Renal cortex interstitium (tissue), 11 donors: ENCODE measurements at regions not wholly inside any gene's neighbourhood (a gene's known extent, or its start where the extent isn't known, plus 50 kb on each side); places are given as distances from the start of the nearest gene placed in this dataset.
A peak's percentile ranks its signal among the peaks of the same experiment; 100 is the strongest.

Source experiments
- DNase-seq, 11 donors: peaks; one replicate each; pipeline ENCODE4 v3.0.0-alpha.2; 2013; ENCODE audit warnings: low read depth in 9 of 11, low spot score in 4 of 11; ENCODE audit errors: extremely low read depth in 1 of 11

- DNase-seq: no peak
These were observed 96.9 kb downstream of the SYNE3 start for GRCh38 chr14:95419569-95419968.

- DNase-seq: no peak
These were observed 97.6 kb downstream of the SYNE3 start for GRCh38 chr14:95418858-95419257.

GRCh38 chr14:95417492-95417891, 97.8 kb upstream of the CLMN start:
- no peak for DNase-seq

GRCh38 chr14:95415993-95416392, 96.3 kb upstream of the CLMN start:
- DNase-seq: no peak

- DNase-seq: no peak
These were observed 93.8 kb upstream of the CLMN start for GRCh38 chr14:95413289-95414215.

GRCh38 chr14:95410838-95411237, 91.1 kb upstream of the CLMN start:
- DNase-seq: no peak

- no peak for DNase-seq
These were observed 90.0 kb upstream of the CLMN start for GRCh38 chr14:95409477-95410272.

- no peak for DNase-seq
These were observed 89.2 kb upstream of the CLMN start for GRCh38 chr14:95408731-95409476.

GRCh38 chr14:95407354-95407753, 87.6 kb upstream of the CLMN start:
- DNase-seq: peak in 4 of 11 donors; percentile 63 to 71 (median 66)

GRCh38 chr14:95406756-95407277, 87.1 kb upstream of the CLMN start:
- DNase-seq: no peak

GRCh38 chr14:95404583-95404982, 84.9 kb upstream of the CLMN start:
- no peak for DNase-seq

GRCh38 chr14:95402578-95402977, 82.9 kb upstream of the CLMN start:
- no peak for DNase-seq

GRCh38 chr14:95402176-95402575, 82.5 kb upstream of the CLMN start:
- no peak for DNase-seq

GRCh38 chr14:95398630-95399547, 79.2 kb upstream of the CLMN start:
- no peak for DNase-seq

GRCh38 chr14:95397325-95397724, 77.6 kb upstream of the CLMN start:
- DNase-seq: no peak

- DNase-seq: no peak
These were observed 76.5 kb upstream of the CLMN start for GRCh38 chr14:95396221-95396620.

GRCh38 chr14:95395098-95395737, 75.5 kb upstream of the CLMN start:
- no peak for DNase-seq
